ENCODE measurements at regions not wholly inside any gene's neighbourhood (a gene's known extent, or its start where the extent isn't known, plus 50 kb on each side); places are given as distances from the start of the nearest gene placed in this dataset.
"Not testable (repeated sequence)": the region's sequence is repeated elsewhere in the genome, so short reads cannot be mapped to it uniquely, and the experiment has no call there.

DNA sequence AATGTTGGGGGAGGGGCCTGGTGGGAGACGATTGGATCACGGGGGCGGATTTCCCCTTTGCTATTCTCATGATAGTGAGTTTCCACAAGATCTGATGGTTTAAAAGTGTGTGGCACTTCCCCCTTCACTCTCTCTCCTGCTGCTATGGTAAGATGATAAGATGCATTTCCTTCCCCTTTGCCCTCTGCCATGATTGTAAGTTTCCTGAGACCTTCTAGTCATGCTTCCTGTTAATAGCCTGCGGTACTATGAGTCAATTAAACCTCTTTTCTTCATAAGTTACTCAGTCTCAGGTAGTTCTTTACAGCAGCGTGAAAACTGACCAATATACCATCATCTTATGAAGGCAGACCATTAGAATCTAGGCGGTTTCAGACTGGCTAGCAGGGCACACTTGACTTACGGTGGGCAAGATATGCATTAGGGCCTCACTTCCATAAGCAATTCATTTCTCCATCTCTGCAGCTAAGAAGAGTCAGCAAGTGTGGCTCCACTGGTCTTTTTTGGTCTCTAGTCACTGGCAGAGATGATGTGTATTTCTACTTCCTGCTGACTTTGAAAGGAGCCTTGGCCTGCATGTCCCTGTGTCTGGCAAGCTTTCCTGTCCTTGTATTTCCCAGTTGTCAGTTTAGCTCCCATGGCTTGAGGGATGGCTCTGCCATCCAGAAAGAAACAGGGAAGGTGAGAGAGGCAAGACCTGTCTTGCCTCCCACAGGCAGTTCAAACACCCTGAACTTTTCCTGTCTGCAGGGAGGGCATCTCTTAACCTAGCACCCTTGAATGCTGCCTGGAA is 109.0 kb upstream of the ADAMTS9 start:
- TF ChIP-seq, protein P1, sequence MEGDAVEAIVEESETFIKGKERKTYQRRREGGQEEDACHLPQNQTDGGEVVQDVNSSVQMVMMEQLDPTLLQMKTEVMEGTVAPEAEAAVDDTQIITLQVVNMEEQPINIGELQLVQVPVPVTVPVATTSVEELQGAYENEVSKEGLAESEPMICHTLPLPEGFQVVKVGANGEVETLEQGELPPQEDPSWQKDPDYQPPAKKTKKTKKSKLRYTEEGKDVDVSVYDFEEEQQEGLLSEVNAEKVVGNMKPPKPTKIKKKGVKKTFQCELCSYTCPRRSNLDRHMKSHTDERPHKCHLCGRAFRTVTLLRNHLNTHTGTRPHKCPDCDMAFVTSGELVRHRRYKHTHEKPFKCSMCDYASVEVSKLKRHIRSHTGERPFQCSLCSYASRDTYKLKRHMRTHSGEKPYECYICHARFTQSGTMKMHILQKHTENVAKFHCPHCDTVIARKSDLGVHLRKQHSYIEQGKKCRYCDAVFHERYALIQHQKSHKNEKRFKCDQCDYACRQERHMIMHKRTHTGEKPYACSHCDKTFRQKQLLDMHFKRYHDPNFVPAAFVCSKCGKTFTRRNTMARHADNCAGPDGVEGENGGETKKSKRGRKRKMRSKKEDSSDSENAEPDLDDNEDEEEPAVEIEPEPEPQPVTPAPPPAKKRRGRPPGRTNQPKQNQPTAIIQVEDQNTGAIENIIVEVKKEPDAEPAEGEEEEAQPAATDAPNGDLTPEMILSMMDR (IDR thresholded peaks at IDR 0.05; ENCODE audit: unreplicated experiment) = no peak
- Mint-ChIP-seq H3K4me3 (ENCODE audit: unreplicated experiment) (no peak overlapping the region), H3K36me3 (ENCODE audit: low read depth, unreplicated experiment) (no peaks in the 10 kb centered on the region), H3K4me1 (ENCODE audit: unreplicated experiment) (peaks cover 33% of the 10 kb centered on the region), H3K27me3 (ENCODE audit: unreplicated experiment) (peaks cover 2% of the 10 kb centered on the region), H3K27ac (ENCODE audit: unreplicated experiment) (peak overlapping the region; percentile 58), H3K9me3 (ENCODE audit: unreplicated experiment) (no peaks in the 10 kb centered on the region)
- DNase-seq (ENCODE audit: low spot score) = no peak

DNA sequence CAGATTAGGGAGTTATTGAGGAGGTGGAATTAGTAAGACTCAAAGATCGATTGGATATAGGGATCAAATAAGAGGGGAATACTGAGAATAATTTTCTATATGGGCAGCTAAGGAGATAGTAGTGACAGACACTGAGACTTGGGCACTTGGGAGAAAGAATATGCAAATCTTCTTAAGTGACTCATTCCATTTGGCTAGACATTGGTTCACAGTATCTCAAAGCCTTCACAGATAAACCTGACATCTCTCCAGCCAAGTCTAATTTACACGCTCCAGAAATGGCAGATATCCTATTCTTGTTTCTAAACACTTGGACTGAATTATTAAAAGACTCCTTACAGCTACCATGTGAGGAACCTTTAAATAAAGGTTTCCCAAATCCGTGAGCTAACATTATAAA is 104.6 kb upstream of the ADAMTS9 start:
- H3K9me3 Mint-ChIP-seq (ENCODE audit: unreplicated experiment) = no peaks in the 10 kb centered on the region
- H3K27me3 Mint-ChIP-seq (ENCODE audit: unreplicated experiment) = peaks cover 2% of the 10 kb centered on the region
- H3K4me1 Mint-ChIP-seq (ENCODE audit: unreplicated experiment) = peaks cover 26% of the 10 kb centered on the region
- no peak for DNase-seq (ENCODE audit: low spot score)
- no peak overlapping the region for H3K4me3 Mint-ChIP-seq (ENCODE audit: unreplicated experiment)
- no peak overlapping the region for H3K27ac Mint-ChIP-seq (ENCODE audit: unreplicated experiment)
- no peaks in the 10 kb centered on the region for H3K36me3 Mint-ChIP-seq (ENCODE audit: low read depth, unreplicated experiment)
- TF ChIP-seq, protein P1 (IDR thresholded peaks at IDR 0.05; ENCODE audit: unreplicated experiment) = no peak

DNA sequence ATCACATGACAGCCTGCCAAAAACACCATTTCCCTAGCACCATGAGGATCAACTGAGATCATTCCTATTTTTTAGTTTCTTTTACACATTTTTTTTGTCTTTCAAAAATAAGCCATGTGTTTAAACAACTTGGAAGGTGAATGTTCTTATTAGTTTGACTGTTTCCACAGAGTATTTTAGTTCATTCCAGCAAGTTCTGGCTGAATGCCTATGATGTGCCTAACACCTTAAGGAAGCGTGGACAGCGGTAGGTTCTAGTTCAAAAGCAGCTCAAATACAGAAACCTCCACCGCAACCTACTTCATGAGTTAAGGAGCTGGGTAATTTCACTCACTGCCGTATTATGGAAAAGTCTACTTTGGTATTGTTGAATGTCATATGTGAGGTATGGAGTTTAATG is 101.3 kb upstream of the ADAMTS9 start:
- H3K27me3 Mint-ChIP-seq (ENCODE audit: unreplicated experiment) = peaks cover 2% of the 10 kb centered on the region
- H3K9me3 Mint-ChIP-seq (ENCODE audit: unreplicated experiment) = no peaks in the 10 kb centered on the region
- no peak for DNase-seq (ENCODE audit: low spot score)
- no peaks in the 10 kb centered on the region for H3K36me3 Mint-ChIP-seq (ENCODE audit: low read depth, unreplicated experiment)
- peaks cover 4% of the 10 kb centered on the region for H3K4me1 Mint-ChIP-seq (ENCODE audit: unreplicated experiment)
- TF ChIP-seq, protein P1 (IDR thresholded peaks at IDR 0.05; ENCODE audit: unreplicated experiment) = no peak
- H3K4me3 Mint-ChIP-seq (ENCODE audit: unreplicated experiment) = no peak overlapping the region
- H3K27ac Mint-ChIP-seq (ENCODE audit: unreplicated experiment) = no peak overlapping the region

DNA sequence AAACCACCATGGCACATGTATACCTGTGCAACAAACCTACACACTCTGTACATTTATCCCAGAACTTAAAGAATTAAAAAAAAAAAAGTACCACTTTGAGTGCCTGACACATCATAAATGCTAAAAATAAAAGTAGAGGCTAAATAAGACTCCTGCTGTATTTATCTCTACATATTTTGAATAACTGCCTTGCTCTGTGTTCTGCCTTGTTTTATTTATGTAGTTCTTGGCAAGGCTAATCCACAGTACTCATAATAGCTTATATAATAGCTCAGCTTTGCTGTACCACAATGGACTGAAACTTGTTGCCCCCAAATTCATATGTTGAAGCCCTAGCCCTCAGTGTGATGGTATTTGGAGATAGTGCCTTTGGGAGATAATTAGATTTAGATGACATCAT is 95.4 kb upstream of the ADAMTS9 start:
- peaks cover 1% of the 10 kb centered on the region for H3K27me3 Mint-ChIP-seq (ENCODE audit: unreplicated experiment)
- no peaks in the 10 kb centered on the region for H3K9me3 Mint-ChIP-seq (ENCODE audit: unreplicated experiment)

DNA sequence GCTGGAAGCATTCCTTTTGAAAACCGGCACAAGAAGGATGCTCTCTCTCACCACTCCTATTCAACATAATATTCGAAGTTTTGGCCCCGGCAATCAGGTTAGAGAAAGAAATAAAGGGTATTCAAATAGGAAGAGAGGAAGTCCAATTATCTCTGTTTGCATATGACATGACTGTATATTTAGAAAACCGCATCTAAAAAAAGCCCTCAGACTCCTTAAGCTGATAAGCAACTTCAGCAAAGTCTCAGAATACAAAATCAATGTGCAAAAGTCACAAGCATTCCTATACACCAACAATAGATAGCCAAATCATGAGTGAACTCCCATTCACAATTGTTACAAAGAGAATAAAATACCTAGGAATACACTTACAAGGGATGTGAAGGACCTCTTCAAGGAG is 93.1 kb upstream of the ADAMTS9 start:
- not testable (repeated sequence) for H3K27ac Mint-ChIP-seq (ENCODE audit: unreplicated experiment); DNase-seq (ENCODE audit: low spot score); H3K4me1 Mint-ChIP-seq (ENCODE audit: unreplicated experiment); H3K9me3 Mint-ChIP-seq (ENCODE audit: unreplicated experiment); H3K36me3 Mint-ChIP-seq (ENCODE audit: low read depth, unreplicated experiment); H3K4me3 Mint-ChIP-seq (ENCODE audit: unreplicated experiment); H3K27me3 Mint-ChIP-seq (ENCODE audit: unreplicated experiment)

More for the DNA sequence above, 95.4 kb upstream of the ADAMTS9 start:
- no peaks in the 10 kb centered on the region for H3K4me1 Mint-ChIP-seq (ENCODE audit: unreplicated experiment)
- no peak for DNase-seq (ENCODE audit: low spot score)
- no peak overlapping the region for H3K4me3 Mint-ChIP-seq (ENCODE audit: unreplicated experiment)
- H3K27ac Mint-ChIP-seq (ENCODE audit: unreplicated experiment) = no peak overlapping the region
- peaks cover 6% of the 10 kb centered on the region for H3K36me3 Mint-ChIP-seq (ENCODE audit: low read depth, unreplicated experiment)
- TF ChIP-seq, protein P1 (IDR thresholded peaks at IDR 0.05; ENCODE audit: unreplicated experiment) = no peak

Measured in endothelial cell (in vitro differentiated cells).